K562 (cell line): ENCODE measurements at regions not wholly inside any gene's neighbourhood (a gene's known extent, or its start where the extent isn't known, plus 50 kb on each side); places are given as distances from the start of the nearest gene placed in this dataset.

Experiments
- ATAC-seq: fragments of 200-7000 bp; cut with Tn5 transposase; 3 replicates; pipeline ENCODE4 v1.9.1; 2020; ENCODE audit warnings: moderate library complexity
- BruUV-seq: library from RNA; stranded (reverse); fragments of 400-500 nt; replicated peaks from 2 replicates; lab custom pipeline; 2021; lab: Mats Ljungman, UMichigan
- CTCF ChIA-PET: fragments of 300-600 bp; formaldehyde crosslinking; extraction: SDS; loops from one replicate; lab custom pipeline; 2021; ENCODE audit warnings: low intra/inter-chr PET ratio; lab: Yijun Ruan, JAX
- POLR2A ChIA-PET: fragments of 300-600, 350-650 bp; sonication (Branson Sonifier 250); formaldehyde crosslinking; extraction: SDS; loops from one replicate; lab custom pipeline; 2021; ENCODE audit warnings: antibody characterized with exemption, inconsistent platforms; lab: Yijun Ruan, JAX
- DNase-seq, 4 experiments: peaks; one replicate each; pipeline versions ENCODE4 v3.0.0 to v3.0.0-alpha.2; 2011 to 2018; ENCODE audit warnings: low spot score in 3 of 4, mixed read lengths in 3 of 4; ENCODE audit errors: extremely low read depth in 1 of 4
- FAIRE-seq: peaks from 2 replicates; lab custom pipeline; 2011; peaks lifted over from hg19 to GRCh38; lab: Jason Lieb, UNC
- H2AFZ ChIP-seq: 2 replicates; pipeline ENCODE4 v1.6.0; 2011; ENCODE audit warnings: low read depth, low read length, control low read depth, inconsistent platforms
- H3K27ac ChIP-seq: fragments of 200-600 bp; 3 replicates; pipeline ENCODE4 v1.8.0; 2011; ENCODE audit warnings: low read depth, mild to moderate bottlenecking, control low read depth, inconsistent platforms, low read length, moderate library complexity, mixed read lengths; ENCODE audit errors: extremely low read depth
- H3K27me3 ChIP-seq, 2 experiments: fragments of 300-600 bp in 1 of 2; 2 replicates in 1 of 2; 3 replicates in 1 of 2; pipeline versions ENCODE4 v1.6.0 to v1.8.0; 2011; ENCODE audit warnings: inconsistent platforms in 2 of 2, low read length in 2 of 2, mild to moderate bottlenecking in 1 of 2, mixed read lengths in 1 of 2, moderate library complexity in 1 of 2; ENCODE audit not compliant: control insufficient read depth in 2 of 2, insufficient read depth in 2 of 2
- H3K36me3 ChIP-seq: fragments of 300-600 bp; 3 replicates; pipeline ENCODE4 v1.8.0; 2011; ENCODE audit warnings: mild to moderate bottlenecking, low read length, inconsistent platforms; ENCODE audit not compliant: control insufficient read depth, insufficient read depth
- H3K4me1 ChIP-seq, 2 experiments: fragments of 200-600 bp in 1 of 2; replicated peaks in 1 of 2; 2 replicates in 1 of 2; 3 replicates in 1 of 2; pipeline versions ENCODE4 v1.5.1 to v1.8.0; 2011; ENCODE audit warnings: inconsistent platforms in 2 of 2, low read length in 2 of 2, mild to moderate bottlenecking in 1 of 2, mixed read lengths in 1 of 2, moderate library complexity in 1 of 2; ENCODE audit not compliant: control insufficient read depth in 2 of 2, insufficient read depth in 2 of 2
- H3K4me2 ChIP-seq: 2 replicates; pipeline ENCODE4 v1.6.1; 2011; ENCODE audit warnings: low read length, control low read depth, inconsistent platforms, mixed read lengths; ENCODE audit not compliant: insufficient read depth
- H3K4me3 ChIP-seq: fragments of 200-600 bp; sonication (generic), shearing (Covaris generic); 2 replicates; pipeline ENCODE4 v1.5.1; 2016; ENCODE audit warnings: control low read depth, inconsistent platforms
- H3K79me2 ChIP-seq: fragments of 200-600 bp; 3 replicates; pipeline ENCODE4 v1.8.0; 2011; ENCODE audit warnings: low read length, inconsistent platforms; ENCODE audit not compliant: control insufficient read depth, insufficient read depth
- H3K9ac ChIP-seq, 2 experiments: 2 replicates each; pipeline versions ENCODE4 v1.6.0 to v1.6.1; 2011; ENCODE audit warnings: low read depth in 2 of 2, low read length in 2 of 2, control low read depth in 1 of 2, inconsistent platforms in 1 of 2, mild to moderate bottlenecking in 1 of 2, mixed read lengths in 1 of 2; ENCODE audit not compliant: insufficient read depth in 1 of 2
- H3K9me1 ChIP-seq: one replicate; pipeline ENCODE4 v1.6.0; 2011; ENCODE audit warnings: inconsistent platforms, mild to moderate bottlenecking, low read length, moderate library complexity; ENCODE audit not compliant: control insufficient read depth, insufficient read depth
- H3K9me3 ChIP-seq: replicated peaks from 2 replicates; pipeline ENCODE4 v1.5.1; 2011; ENCODE audit warnings: low read depth, low read length, inconsistent platforms; ENCODE audit not compliant: control insufficient read depth, insufficient read depth
- H4K20me1 ChIP-seq: replicated peaks from 2 replicates; pipeline ENCODE4 v1.6.1; 2011; ENCODE audit warnings: low read length, inconsistent platforms, mixed read lengths; ENCODE audit not compliant: control insufficient read depth, insufficient read depth
- BHLHE40 ChIP-seq: IDR thresholded peaks from 2 replicates; pipeline ENCODE4 v1.6.1; 2011; ENCODE audit warnings: low read length, improper control_type of control experiment
- ESRRA ChIP-seq: fragments of 450-650 bp; IDR thresholded peaks from 2 replicates; pipeline ENCODE4 v1.6.1; 2014; ENCODE audit warnings: low read depth, mild to moderate bottlenecking, moderate library complexity, borderline replicate concordance
- FUS ChIP-seq: fragments of 200-400 bp; formaldehyde crosslinking; optimal IDR thresholded peaks from 2 replicates; pipeline ENCODE3; 2017; ENCODE audit warnings: low read depth, low read length
- MTA3 ChIP-seq: fragments of 450-650 bp; formaldehyde crosslinking; IDR thresholded peaks from 2 replicates; pipeline ENCODE4 v1.6.1; 2017; ENCODE audit warnings: mild to moderate bottlenecking, borderline replicate concordance
- NFIC ChIP-seq: fragments of 450-650 bp; IDR thresholded peaks from 2 replicates; pipeline ENCODE4 v1.6.1; 2017; ENCODE audit warnings: mild to moderate bottlenecking, inconsistent platforms
- PHB2 ChIP-seq: fragments of 450-650 bp; IDR thresholded peaks from 2 replicates; pipeline ENCODE4 v1.6.1; 2017; ENCODE audit warnings: low read depth
- RCOR1 ChIP-seq, 2 experiments: IDR thresholded peaks; 2 replicates each; pipeline ENCODE4 v1.6.1; 2012; ENCODE audit warnings: low read depth in 2 of 2, low read length in 2 of 2, borderline replicate concordance in 1 of 2, improper control_type of control experiment in 1 of 2
- ZBTB8A ChIP-seq: fragments of 450-650 bp; IDR thresholded peaks from 2 replicates; pipeline ENCODE4 v1.6.1; 2018; ENCODE audit warnings: mild to moderate bottlenecking, moderate library complexity; ENCODE audit not compliant: partially characterized antibody
- ZNF431 ChIP-seq: sonication (generic); formaldehyde crosslinking; IDR thresholded peaks from 2 replicates; pipeline ENCODE4 v1.8.0; 2022; ENCODE audit warnings: mild to moderate bottlenecking, missing genetic modification reagents
- WGBS: fragments of 100-300 bp; shearing (Covaris generic); methylation state at CpG from one replicate; pipeline ENCODE4 v1.1.6; 2016; ENCODE audit warnings: low coverage, mixed read lengths; ENCODE audit not compliant: insufficient coverage; ENCODE audit errors: missing lambda C conversion rate; 5-methylcytosine and 5-hydroxymethylcytosine counted together
- in situ Hi-C: fragments of 300-500 bp; cut with MboI; formaldehyde crosslinking; loops from 4 replicates; pipeline ENCODE4 v1.15.0; 2018; ENCODE audit warnings: inconsistent platforms, mixed read lengths
- intact Hi-C: fragments of 100-400 bp; cut with micrococcal nuclease; formaldehyde crosslinking; loops from 2 replicates; pipeline ENCODE4 v1.14.2; 2022
- TF ChIP-seq, protein P1 (sequence below), 2 experiments: fragments of 450-650 bp in 1 of 2; IDR thresholded peaks; 2 replicates each; pipeline ENCODE4 v1.6.1; 2011 to 2017; ENCODE audit warnings: low read depth in 2 of 2, antibody characterized with exemption in 1 of 2, borderline replicate concordance in 1 of 2, low read length in 1 of 2, mild to moderate bottlenecking in 1 of 2, mixed read lengths in 1 of 2; ENCODE audit not compliant: control insufficient read depth in 1 of 2
- TF ChIP-seq, protein P2 (sequence below), 2 experiments: fragments of 200-800 bp in 1 of 2; sonication (Bioruptor generic) in 1 of 2; sonication (generic) in 1 of 2; formaldehyde crosslinking in 1 of 2; IDR thresholded peaks in 1 of 2; conservative IDR thresholded peaks in 1 of 2; 2 replicates each; pipeline versions ENCODE4 v1.5.0 to v1.6.1; 2016 to 2020; ENCODE audit warnings: missing compliant biosample characterization in 1 of 2, missing genetic modification characterization in 1 of 2, missing genetic modification reagents in 1 of 2
- TF ChIP-seq, protein P3 (sequence below): fragments of 450-650 bp; IDR thresholded peaks from 2 replicates; pipeline ENCODE4 v1.6.1; 2016; ENCODE audit warnings: mild to moderate bottlenecking

DNA sequence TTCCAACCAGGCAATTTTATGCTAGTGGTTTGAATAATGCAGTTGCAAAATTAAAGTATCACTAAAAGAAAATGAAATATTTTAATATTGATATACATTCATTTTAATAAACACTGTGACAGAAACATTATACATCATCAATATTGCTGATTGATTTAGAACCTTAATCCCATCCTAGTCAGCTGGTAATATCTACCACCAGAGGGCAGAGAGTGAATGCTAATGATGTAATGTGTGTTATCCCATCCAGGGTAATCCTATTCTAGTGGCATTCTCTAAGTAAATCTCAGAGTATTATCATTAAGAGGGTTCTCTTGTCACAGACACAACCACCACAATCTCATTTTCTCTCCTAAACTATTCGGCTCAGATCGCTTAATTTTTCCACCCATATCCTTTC is 477.4 kb downstream of the CPS1 start (continued):
- no peak for TF ChIP-seq ZNF431

DNA sequence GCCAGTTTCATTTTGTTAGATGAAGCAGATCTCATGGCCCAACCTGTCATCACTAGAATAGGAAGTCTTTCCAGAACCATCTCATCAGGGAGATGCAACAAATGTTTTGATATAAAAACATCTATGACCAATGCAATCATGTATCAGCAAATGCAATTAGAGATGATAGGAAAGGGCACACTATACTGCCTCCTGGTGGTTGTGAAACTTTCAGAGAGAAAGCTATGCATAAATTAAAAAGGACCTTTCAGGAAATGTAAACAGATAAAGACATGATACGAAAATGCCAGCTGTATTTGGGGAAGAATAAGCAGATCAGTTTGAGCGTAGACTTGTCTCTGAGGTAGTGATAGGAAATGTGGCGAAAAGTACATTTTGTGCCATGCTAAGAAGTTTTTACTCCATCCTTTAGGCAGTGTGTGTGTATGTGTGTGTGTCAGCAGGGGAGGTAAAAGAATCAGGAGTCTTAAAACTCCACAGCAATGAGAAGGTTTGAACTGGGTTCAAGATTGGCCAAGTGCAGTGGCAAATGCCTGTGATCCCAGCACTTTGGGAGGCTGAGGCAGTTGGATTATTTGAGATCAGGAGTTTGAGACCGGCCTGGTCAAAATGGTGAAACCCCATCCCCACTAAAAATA is 479.3 kb downstream of the CPS1 start:
- ChIA-PET CTCF (no interaction called here), POLR2A (no interaction called here)
- no peaks in the 10 kb centered on the region for H3K9me3 ChIP-seq
- TF ChIP-seq, protein P1, sequence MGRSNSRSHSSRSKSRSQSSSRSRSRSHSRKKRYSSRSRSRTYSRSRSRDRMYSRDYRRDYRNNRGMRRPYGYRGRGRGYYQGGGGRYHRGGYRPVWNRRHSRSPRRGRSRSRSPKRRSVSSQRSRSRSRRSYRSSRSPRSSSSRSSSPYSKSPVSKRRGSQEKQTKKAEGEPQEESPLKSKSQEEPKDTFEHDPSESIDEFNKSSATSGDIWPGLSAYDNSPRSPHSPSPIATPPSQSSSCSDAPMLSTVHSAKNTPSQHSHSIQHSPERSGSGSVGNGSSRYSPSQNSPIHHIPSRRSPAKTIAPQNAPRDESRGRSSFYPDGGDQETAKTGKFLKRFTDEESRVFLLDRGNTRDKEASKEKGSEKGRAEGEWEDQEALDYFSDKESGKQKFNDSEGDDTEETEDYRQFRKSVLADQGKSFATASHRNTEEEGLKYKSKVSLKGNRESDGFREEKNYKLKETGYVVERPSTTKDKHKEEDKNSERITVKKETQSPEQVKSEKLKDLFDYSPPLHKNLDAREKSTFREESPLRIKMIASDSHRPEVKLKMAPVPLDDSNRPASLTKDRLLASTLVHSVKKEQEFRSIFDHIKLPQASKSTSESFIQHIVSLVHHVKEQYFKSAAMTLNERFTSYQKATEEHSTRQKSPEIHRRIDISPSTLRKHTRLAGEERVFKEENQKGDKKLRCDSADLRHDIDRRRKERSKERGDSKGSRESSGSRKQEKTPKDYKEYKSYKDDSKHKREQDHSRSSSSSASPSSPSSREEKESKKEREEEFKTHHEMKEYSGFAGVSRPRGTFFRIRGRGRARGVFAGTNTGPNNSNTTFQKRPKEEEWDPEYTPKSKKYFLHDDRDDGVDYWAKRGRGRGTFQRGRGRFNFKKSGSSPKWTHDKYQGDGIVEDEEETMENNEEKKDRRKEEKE (IDR thresholded peaks at IDR 0.05; ENCODE audit: borderline replicate concordance in 1 of 2, control insufficient read depth in 1 of 2, low read depth in 2 of 2, low read length in 1 of 2): no peak
- TF ChIP-seq, protein P2, sequence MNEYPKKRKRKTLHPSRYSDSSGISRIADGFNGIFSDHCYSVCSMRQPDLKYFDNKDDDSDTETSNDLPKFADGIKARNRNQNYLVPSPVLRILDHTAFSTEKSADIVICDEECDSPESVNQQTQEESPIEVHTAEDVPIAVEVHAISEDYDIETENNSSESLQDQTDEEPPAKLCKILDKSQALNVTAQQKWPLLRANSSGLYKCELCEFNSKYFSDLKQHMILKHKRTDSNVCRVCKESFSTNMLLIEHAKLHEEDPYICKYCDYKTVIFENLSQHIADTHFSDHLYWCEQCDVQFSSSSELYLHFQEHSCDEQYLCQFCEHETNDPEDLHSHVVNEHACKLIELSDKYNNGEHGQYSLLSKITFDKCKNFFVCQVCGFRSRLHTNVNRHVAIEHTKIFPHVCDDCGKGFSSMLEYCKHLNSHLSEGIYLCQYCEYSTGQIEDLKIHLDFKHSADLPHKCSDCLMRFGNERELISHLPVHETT (CRISPR knock-in tag; conservative IDR thresholded peaks at IDR 0.05 in 1 of 2, IDR thresholded peaks at IDR 0.05 in 1 of 2): no peak
- TF ChIP-seq, protein P3, sequence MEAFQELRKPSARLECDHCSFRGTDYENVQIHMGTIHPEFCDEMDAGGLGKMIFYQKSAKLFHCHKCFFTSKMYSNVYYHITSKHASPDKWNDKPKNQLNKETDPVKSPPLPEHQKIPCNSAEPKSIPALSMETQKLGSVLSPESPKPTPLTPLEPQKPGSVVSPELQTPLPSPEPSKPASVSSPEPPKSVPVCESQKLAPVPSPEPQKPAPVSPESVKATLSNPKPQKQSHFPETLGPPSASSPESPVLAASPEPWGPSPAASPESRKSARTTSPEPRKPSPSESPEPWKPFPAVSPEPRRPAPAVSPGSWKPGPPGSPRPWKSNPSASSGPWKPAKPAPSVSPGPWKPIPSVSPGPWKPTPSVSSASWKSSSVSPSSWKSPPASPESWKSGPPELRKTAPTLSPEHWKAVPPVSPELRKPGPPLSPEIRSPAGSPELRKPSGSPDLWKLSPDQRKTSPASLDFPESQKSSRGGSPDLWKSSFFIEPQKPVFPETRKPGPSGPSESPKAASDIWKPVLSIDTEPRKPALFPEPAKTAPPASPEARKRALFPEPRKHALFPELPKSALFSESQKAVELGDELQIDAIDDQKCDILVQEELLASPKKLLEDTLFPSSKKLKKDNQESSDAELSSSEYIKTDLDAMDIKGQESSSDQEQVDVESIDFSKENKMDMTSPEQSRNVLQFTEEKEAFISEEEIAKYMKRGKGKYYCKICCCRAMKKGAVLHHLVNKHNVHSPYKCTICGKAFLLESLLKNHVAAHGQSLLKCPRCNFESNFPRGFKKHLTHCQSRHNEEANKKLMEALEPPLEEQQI: no peak
- no peak for TF ChIP-seq ESRRA
- no peak for TF ChIP-seq BHLHE40
- no peak for TF ChIP-seq RCOR1 (IDR thresholded peaks at IDR 0.05; ENCODE audit: borderline replicate concordance in 1 of 2, low read depth in 2 of 2, low read length in 2 of 2)
- TF ChIP-seq PHB2: no peak
- no peak for TF ChIP-seq NFIC
- no peak for TF ChIP-seq FUS
- no peak for TF ChIP-seq ZBTB8A
- TF ChIP-seq MTA3: no peak
- H2AFZ ChIP-seq: no peak overlapping the region
- no peaks in the 10 kb centered on the region for H3K27me3 ChIP-seq
- ATAC-seq: no peak
- H3K4me1 ChIP-seq: no peaks in the 10 kb centered on the region
- no peak overlapping the region for H3K9ac ChIP-seq
- FAIRE-seq: no peak
- H4K20me1 ChIP-seq: no peaks in the 10 kb centered on the region
- 0% methylated on average over 4 of the region's 4 CpGs for WGBS
- no peaks in the 10 kb centered on the region for H3K9me1 ChIP-seq
- intact Hi-C loops: no loop called here
- in situ Hi-C loops: no loop called here
- no peak overlapping the region for H3K4me3 ChIP-seq
- BruUV-seq: no TSS peak
- no peaks in the 10 kb centered on the region for H3K79me2 ChIP-seq
- H3K27ac ChIP-seq: no peak overlapping the region
- no peaks in the 10 kb centered on the region for H3K36me3 ChIP-seq
- no peak overlapping the region for H3K4me2 ChIP-seq
- DNase-seq: no peak
